ENCODE measurements at regions not wholly inside any gene's neighbourhood (a gene's known extent, or its start where the extent isn't known, plus 50 kb on each side); places are given as distances from the start of the nearest gene placed in this dataset.
"Not testable (repeated sequence)": the region's sequence is repeated elsewhere in the genome, so short reads cannot be mapped to it uniquely, and the experiment has no call there.

DNA sequence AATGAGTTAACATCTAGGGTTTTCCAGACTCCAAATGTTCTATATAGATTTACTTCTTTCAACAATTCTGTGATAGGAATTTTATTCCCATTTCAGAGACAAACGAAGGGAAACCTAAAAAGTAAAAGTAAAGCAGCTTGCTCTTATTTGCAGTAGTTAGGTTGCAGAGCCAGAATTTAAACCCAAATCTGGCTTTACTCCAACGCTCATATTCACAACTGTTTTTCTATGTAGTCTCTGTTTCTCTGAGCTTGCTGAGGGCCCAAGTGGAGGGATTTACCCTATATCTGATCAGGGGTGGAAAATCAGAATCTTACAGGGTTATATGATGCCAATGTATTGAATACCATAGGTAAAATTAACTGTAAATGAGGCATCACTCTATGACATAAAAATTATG is 599.1 kb upstream of the GRIA3 start:
- no peak for DNase-seq

DNA sequence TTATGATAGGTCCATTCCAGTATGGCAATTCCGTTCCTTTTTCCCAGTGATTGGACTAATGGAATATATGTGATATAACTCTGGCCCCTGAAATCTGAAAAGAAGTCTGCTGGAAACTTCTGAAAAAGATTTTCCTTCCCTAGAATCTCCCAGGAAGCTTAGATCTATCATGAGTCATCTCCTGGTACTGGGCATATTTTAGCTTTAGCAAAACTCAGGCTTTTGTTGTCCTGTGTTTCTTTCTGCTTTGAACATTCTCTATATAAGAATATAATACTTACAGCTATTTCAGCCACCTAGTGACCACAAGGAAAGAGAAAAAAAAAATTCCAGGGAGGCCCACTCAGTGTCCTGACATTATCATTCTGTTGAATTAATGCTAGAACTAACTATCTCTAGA is 597.2 kb upstream of the GRIA3 start:
- DNase-seq: no peak

DNA sequence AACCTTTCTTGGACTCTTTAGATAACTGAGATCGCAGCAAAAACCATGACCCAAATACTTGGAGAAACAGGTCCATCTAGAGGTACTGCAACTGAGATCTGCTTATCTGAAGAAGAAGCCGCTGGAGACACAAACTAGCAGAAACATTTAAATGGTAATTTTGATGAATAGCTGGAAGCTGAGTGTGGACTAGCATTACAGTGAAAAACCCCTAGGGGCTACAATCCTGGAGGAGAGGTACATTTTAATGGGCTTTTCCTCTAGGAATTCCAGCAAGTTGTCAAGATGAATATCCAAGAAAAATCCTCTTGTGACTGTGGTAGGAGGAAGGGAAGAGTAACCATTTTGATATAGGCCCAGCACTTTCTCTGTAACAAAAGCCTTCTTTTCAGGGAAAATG is 592.5 kb upstream of the GRIA3 start:
- no peak for DNase-seq

DNA sequence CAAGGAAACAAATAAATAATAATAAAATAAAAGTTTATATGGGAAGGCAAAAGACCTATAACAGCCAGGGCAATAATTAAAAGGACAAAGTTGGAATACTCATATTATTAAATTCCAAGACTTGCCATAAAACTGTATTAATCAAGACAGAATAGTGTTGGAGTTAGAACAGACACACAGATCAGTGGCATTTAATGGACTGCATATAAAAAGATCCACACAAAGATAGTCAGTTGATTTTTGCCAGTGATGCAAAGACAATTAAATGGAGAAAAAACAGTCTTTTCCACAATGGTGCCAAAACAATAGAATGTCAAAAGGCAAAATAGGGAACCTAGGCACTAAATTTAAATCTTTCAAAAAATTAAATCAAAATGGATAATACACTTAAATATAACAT is 587.1 kb upstream of the GRIA3 start:
- DNase-seq: no peak

DNA sequence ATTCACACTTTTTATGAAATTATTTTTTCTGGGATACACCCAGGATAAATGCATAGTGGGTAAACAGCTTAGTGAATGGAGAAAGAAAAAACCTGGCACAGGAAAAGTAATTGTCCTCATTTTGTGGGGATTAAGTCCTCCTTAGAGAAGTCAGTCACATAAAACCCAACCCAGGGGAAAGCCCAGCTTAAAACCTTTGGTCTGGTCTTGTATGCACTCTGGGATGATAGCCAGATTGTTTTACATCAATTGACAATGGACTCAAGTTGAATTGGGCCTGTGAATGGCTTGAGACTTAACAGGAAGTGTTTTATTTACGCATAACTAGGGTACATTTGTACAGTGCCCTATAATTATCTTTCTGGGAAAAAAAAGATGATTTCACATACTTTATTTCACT is 561.3 kb upstream of the GRIA3 start:
- DNase-seq: no peak

DNA sequence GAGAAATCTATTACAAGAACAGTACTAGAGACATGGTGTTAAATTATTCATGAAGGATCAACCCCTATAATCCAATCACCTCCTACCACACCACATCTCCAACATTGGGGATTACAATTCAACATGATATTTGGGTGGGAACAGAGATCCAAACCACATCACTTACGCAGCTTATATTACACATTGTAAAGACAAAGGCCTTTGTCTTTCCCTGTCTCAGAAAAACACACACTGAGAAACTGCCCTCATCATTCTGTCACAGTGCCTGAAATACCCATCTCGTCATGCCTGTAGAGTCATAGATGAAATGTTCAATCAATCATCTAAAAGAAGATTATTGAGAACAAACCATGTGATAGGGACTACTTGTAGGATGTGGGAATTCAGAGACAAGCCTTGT is 558.8 kb upstream of the GRIA3 start:
- DNase-seq: no peak

DNA sequence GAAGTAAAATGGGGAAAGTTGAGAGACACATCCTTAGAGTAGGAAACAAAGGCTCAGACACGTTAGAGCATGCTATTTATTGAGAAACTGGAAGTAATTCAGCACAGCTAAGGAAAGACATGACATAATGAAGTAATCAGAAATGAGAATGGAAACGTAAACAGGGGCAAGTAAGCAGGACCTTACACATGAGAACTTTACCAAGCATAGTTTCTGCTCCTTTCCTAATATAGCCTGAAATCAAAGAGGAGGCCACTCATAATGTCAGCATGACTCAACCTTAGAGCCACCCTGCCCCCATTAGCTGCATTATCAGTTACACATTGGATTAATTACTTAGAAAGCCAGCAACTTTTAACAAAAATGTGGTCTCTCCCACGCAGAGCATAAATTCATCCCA is 558.3 kb upstream of the GRIA3 start:
- no peak for DNase-seq

DNA sequence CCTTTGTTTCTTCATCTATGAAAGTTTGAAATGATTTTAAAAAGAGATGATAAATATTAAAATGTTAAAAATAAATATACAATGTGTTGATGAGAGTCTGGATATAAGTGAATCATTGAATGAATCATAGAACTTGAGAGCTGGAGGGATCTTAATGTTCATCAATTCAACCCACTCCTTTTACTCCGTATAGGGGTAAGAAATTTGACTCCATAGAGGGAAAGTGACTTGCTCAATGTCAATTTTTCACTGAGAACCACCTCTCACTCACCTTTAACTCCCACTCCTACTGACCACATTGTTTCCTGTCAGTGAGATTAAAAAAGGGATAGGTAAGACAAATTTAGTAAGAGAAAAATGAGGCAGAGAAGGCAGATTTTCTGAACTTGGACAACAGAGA is 557.2 kb upstream of the GRIA3 start:
- no peak for DNase-seq

DNA sequence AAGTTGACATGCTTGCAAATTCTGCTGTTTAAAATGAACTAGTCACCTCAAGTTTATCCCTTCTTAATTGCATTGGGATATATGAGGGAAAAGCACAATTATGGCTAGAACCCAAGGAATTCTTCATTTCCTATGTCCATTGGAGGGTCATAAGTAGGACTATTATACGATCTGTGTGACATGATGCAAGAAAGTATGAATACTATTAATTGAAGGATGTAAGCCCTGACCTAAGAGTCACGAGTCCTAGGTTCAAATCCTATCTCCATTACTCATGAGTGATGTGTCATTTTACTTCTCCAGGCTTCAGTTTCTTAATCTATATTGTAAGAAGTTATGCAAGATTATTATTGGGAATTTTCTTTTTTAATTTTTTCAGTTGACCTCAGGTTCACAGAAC is 542.9 kb upstream of the GRIA3 start:
- no peak for DNase-seq

DNA sequence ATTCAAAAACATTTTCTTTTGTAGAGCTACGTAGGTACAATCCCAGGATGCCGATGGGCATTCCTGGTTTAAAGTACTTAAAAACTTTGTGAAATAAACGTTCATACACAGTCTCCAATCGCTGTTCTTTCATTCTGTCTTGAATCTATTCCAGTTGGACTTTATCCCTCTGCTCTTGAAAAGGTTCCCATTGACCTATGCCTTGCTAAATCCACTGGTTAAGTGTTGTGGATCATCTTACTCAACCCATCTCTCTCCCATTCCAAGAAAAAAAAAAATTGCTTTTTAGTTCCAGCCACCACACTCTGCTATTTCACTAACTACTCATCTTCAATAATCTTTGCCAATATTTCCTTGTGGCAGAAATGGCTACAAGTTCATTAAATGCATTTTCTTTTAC is 542.3 kb upstream of the GRIA3 start:
- DNase-seq: no peak

DNA sequence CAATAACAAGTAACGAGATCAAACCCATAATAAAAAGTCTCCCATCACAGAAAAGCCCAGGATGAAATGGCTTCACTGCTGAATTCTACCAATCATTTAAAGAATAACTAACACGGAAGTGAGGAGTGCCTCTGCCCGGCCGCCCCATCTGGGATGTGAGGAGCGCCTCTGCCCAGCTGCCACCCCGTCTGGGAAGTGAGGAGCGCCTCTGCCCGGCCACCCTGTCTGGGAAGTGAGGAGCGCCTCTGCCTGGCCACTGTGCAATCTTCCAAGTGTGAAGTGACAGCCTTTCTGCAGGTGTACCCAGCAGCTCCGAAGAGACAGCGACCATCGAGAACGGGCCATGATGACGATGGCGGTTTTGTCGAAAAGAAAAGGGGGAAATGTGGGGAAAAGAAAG is 528.8 kb upstream of the GRIA3 start:
- not testable (repeated sequence) for DNase-seq

DNA sequence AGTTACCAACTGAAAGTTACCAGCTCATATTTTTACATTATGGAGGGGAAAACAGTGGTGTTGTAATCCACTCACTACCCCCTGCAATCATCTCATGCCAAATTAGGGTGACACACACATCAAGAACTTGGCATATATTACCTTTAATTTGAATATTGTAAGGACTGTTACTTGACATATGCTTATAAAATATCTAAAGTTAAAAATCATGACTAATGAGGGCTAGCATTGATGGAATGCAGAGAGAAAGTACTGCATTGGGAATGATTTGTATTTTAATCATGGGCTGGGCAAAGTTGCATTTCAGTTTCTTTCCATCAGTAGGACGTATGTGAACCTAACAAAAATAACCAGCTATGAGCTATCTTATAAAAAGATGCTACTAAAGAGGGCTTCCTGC is 517.5 kb upstream of the GRIA3 start:
- DNase-seq: no peak

DNA sequence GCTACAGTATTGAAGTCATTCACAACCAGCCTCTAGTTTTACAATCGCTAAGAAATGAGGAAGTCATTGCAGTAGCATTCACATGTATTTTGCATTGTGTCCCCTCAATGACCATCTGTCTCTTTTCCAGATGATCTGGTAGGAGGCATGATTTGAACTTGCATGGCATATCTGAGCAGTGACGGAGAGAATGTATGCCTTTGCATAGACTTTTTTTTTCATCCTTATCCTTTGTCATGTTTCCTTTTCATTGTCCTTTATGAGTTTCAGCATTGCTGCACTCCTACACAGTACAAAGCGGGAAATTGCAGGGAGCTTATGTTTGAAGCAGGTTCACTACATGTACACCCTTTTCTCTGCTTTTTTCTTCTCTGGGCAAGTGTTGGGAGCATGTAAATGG is 516.4 kb upstream of the GRIA3 start:
- no peak for DNase-seq

DNA sequence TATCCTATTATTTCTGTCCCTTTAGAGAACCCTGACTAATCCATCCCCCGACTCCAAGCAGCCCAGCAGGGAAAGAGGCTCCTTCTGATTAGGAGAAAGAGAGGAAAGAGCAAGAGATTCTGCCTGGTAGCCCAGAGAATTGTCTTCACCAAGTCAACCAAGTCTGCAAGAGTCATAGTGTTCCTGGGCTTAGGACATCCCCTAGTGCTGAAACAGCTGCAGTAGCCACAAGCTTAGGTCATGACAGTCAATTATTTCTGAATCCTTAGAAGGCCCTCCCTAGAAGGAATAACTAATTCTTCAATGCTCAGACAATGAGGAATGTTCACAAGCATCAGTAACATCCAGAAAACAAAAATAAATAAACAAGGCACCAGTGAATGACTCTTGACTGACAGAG is 480.3 kb upstream of the GRIA3 start:
- no peak for DNase-seq

DNA sequence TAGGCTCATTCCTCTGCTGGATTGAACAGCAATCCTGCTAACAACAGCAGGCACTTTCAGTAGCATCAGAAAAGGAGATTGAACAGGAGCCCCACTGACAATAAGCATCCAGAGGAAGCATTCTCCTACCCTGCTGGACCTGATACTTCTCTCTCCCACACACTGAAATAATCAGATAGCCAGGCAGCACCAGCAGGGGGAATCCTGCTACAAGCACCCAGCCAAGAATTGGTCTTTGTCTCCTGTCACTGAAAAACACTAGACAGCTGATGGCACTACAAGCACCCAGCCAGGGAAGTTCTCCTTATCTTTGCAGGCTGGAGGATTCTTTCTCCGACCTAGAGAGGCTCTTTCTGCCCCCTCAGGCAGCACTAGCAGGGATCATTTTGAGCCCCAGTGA is 444.3 kb upstream of the GRIA3 start:
- DNase-seq: no peak

DNA sequence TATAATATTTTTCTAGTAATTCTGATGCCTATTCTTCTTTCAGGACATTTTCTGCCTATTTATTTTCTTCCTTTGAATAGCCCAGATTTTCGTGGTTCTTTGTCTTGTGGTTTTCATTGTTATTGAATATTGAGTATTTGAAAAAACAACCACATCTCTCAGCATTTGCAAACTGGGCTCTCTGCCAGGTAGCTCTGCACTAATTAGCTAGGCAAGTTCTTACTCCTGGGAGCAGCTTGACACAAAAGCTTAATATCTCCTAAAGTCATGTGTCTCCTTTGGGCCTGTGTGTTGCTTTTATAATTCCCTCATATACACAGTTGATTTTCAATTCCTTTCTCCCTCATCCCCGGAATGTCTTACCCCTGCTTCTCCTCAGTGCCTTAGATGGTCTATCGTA is 413.5 kb upstream of the GRIA3 start:
- DNase-seq: no peak

DNA sequence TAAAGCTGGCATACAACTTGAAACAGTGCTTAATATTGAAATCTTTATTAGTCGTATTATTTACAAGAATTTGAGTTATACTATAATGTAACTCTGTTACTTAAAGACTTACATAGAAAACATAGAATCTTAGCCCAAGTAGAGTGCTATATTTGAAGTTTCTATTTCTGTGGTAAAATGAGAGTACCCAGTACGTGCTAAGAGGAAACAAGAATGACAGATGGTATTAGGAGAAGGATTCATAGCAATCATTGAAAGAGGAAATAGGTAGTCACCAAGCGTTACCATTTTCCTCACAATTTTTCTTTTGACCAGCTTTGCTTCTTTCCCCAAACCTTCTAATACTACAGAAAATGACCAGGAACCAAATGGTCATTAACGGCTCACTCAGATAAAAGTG is 412.1 kb upstream of the GRIA3 start:
- DNase-seq: no peak

DNA sequence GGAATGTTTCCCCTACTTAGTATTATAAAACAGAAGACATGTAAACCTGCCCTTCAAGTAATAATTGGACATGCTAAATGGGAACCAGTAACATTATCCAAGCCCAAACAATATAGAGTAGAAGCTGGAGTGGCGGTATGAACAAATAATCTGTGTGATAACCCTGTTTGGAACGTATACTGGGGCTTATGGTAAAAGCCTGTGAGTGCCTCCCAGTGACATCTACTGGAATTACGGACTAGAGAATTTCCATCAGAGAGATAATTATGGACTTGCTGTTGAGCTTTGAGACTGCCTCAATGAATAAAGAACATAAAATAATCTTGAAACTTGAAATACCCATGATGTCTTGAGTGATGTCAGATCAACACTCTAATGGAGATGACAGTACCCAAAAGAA is 406.3 kb upstream of the GRIA3 start:
- DNase-seq: no peak

DNA sequence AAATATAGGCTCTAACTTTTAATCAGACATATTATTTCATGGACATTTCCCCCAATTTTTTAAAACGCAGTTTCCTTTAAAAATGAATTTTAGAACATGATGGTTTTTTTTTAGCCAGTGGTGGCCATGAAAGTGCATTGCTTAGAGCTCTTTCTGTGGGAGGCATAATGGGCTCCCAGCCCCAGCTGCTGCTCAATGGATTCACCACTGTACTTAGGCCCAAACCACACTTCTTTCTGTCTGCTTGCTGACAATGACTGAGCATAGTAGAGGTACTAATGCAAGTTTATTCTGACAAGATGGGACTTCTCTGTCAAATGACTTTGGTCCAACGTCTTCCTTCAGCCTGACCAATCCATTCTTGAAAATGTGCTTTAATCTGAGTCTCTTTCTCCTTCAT is 400.2 kb upstream of the GRIA3 start:
- DNase-seq: no peak

DNA sequence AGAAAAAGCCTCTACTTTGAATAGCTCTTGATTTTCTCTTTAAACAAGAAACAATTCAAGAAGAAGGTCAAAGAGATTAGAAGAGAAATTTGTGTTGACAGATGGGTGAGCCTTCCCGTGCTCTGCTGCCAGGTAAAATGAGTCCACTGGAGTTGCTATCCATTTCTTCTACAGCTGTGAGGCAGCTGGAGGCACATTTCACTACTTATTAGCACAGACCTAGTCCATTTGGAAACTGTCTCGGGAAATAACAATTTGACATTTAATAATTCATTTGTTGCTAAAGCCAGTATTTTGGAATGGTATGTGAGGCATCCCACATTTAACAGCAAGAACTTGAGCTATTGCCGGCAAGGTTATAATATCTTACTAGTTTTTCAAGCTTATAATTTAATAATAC is 396.8 kb upstream of the GRIA3 start:
- DNase-seq: no peak

DNA sequence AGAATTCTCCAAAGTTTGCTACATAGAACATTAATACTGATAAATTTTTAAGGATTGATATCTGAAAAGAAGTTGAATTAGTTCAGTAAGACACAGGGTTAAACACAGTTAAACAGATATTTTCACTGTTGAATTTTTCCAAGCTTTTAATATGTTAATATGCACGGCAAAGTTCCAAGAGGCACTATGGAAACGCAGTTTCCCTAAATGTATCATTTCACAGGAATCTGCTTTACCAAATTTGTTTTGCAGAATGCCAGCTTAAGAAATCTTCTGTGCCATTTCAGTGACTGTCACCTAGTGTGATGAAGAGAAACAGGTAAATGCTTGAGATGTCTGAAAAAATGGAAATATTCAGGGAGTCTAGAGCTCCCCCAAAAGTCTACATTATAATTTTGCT is 395.9 kb upstream of the GRIA3 start:
- no peak for DNase-seq

DNA sequence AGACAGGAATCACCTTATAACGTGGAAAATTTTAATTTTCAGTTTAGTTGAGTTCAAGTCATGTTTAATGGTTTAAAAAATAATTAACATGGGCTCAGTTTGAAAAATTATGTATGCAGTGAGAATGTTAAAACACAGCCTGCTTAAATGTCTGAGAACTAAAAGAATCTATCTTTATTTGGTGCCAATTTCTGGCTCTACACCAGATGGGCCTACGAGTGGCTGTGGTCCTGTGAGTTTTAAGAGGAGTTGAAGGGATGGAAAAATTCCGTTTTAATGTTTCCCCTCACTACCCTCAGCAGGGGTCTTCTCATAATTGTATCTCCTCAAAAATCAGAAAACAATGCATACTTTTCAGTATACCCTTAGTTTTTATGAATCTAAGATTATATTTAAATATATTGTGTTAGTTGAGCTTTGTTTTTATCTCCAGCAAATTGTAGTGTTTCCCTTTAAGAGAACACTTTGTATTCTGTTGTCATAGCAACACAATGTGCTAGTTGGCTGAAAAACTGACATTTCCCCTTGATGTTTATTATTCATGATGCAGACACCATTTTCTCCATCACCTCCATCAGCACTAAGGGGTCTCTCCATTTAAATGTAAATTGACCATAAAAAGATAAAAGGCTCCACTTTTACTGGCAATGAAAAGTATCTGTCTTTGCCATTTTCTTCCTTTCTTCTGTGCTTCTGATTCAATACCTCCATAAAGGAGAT is 393.5 kb upstream of the GRIA3 start:
- DNase-seq: no peak

DNA sequence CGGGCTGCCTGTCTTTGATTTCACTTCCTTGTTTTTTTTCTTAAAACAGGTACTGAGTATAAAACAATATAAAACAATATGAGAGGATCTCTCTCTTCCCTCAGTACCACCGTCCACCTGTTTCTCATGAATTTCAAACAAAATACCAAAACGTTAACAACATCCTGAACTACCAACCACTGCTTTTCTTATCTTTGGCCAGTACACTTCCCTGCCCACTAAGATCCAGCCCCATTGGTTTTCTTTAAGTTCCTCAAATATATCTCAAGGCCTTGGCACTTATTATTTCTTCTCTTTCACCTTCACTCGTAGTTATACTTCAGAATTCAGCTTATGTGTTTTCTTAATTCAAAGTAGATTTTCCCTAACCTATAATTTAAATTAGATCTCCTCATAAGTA is 370.2 kb upstream of the GRIA3 start:
- no peak for DNase-seq

DNA sequence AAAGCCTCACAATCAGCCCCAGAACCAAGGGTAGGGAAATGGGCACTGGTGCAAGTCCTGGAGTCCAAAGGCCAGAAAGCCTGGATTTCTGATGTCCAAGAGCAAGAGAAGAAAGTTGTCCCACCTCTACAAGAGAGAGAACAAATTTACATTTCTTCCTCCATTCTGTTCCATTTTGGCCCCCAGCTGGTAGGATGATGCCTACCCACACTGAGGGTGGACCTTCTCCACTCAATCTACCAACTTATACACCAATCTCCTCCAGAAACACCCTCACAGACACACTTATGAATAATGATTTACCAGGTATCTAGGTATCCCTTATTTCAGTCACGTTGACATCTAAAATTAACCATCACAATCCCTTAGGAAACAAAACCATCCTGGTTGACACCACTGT is 367.8 kb upstream of the GRIA3 start:
- no peak for DNase-seq

DNA sequence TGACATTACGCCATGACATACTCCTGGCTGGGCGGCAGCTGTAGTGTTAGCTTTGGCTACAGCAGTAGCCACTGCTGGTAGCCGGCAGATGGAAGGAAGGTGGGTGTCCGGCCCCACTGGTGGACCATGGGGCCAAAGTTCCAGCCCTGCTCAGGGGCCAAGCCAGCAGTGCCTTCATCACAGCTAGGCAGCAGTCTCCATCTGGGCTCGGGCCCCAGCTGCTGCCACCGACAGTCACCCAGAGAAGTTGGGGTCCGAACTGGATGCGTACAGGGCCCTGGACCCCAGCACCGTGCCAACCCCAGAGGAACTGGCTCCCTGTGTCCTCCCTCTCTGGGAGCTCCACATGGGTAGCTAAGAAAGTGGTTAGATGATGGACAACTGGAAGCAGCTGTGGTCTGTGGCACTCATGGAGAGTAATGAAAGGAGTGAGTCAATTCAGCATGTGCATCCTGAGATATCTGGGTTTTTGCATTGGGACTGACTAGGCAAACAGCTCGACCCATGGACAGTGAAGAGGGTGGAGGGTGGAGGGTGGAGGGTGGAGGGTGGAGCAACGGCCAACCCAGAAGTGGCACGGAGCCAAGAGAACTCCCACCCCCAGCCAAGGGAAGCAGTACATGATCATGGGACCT is 366.6 kb upstream of the GRIA3 start:
- no peak for DNase-seq

Data from activated naive CD4-positive, alpha-beta T cell treated with anti-CD3 and anti-CD28 coated beads, Interleukin-2, amount 50 U/mL, for 16 hours (primary cell).